ENCODE measurements at regions not wholly inside any gene's neighbourhood (a gene's known extent, or its start where the extent isn't known, plus 50 kb on each side); places are given as distances from the start of the nearest gene placed in this dataset.

- no peak overlapping the region for H3K4me3 ChIP-seq (ENCODE audit: low read length in 2 of 2)
- CTCF ChIA-PET (ENCODE audit: partially characterized antibody) = no interaction called here
- no peak for DNase-seq
- no peak overlapping the region for H3K4me3 Mint-ChIP-seq
- no peak overlapping the region for H3K27ac ChIP-seq (ENCODE audit: low read depth, low read length)
- no peaks in the 10 kb centered on the region for H3K9me3 ChIP-seq (ENCODE audit: control insufficient read depth in 1 of 2, low read length in 2 of 2)
- H3K36me3 Mint-ChIP-seq = no peaks in the 10 kb centered on the region
- peaks cover 0 to 12% (median 1%) of the 10 kb centered on the region in 8 donors for H3K9me3 Mint-ChIP-seq
- POLR2A ChIA-PET (ENCODE audit: partially characterized antibody) = no interaction called here
- intact Hi-C loops (cut with micrococcal nuclease) = no loop called here
- no peaks in the 10 kb centered on the region for H3K4me1 ChIP-seq (ENCODE audit: insufficient read depth, low read length)
- no peak overlapping the region for H3K27ac Mint-ChIP-seq
- H3K36me3 ChIP-seq (ENCODE audit: insufficient read depth, low read length) = no peaks in the 10 kb centered on the region
- H3K4me1 Mint-ChIP-seq = no peaks in the 10 kb centered on the region
- no peaks in the 10 kb centered on the region for H3K27me3 ChIP-seq (ENCODE audit: insufficient read depth, low read length)
- no peaks in the 10 kb centered on the region for H3K27me3 Mint-ChIP-seq
These were observed 259.4 kb downstream of the PPP1R3A start for GRCh38 chr7:113659416-113659815.

DNA sequence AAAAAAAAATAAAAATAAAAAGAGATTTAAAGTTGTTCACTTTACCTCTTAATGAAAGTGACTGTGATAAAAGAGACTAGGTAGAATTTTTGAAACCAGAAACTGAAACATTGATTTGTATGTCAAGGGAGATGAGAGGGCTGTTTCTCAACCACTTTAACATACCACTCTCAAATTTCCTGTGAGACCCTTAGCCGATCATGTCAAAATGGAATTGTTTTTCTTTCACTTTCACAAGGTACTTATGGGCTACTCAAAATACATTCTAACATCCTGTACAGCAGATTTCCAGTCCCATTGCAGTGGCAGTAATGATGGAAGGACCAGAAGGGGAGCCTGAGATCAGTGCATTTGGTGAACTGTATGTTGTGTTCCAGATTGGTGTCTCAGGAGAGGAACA, 261.2 kb downstream of the PPP1R3A start:
- no peaks in the 10 kb centered on the region for H3K36me3 ChIP-seq (ENCODE audit: insufficient read depth, low read length)
- H3K9me3 ChIP-seq (ENCODE audit: control insufficient read depth in 1 of 2, low read length in 2 of 2) = no peaks in the 10 kb centered on the region
- H3K27ac Mint-ChIP-seq = no peak overlapping the region
- H3K4me3 Mint-ChIP-seq = no peak overlapping the region
- ChIA-PET POLR2A (ENCODE audit: partially characterized antibody) (no interaction called here), CTCF (ENCODE audit: partially characterized antibody) (no interaction called here)
- H3K36me3 Mint-ChIP-seq = no peaks in the 10 kb centered on the region
- no peak overlapping the region for H3K27ac ChIP-seq (ENCODE audit: low read depth, low read length)
- no peak for DNase-seq
- H3K27me3 Mint-ChIP-seq = no peaks in the 10 kb centered on the region
- H3K27me3 ChIP-seq (ENCODE audit: insufficient read depth, low read length) = no peaks in the 10 kb centered on the region
- no peak overlapping the region for H3K4me3 ChIP-seq (ENCODE audit: low read length in 2 of 2)
- intact Hi-C loops (cut with micrococcal nuclease) = no loop called here
- H3K4me1 Mint-ChIP-seq = no peaks in the 10 kb centered on the region
- H3K9me3 Mint-ChIP-seq = peaks cover 0 to 15% (median 1%) of the 10 kb centered on the region in 8 donors
- no peaks in the 10 kb centered on the region for H3K4me1 ChIP-seq (ENCODE audit: insufficient read depth, low read length)

GRCh38 chr7:113652501-113652900, 266.3 kb downstream of the PPP1R3A start:
- peak overlapping the region in 1 of 8 donors; percentile 3 for H3K4me3 Mint-ChIP-seq
- no peak overlapping the region for H3K27ac Mint-ChIP-seq
- no peaks in the 10 kb centered on the region for H3K36me3 Mint-ChIP-seq
- H3K9me3 Mint-ChIP-seq = peaks cover 0 to 7% (median 0%) of the 10 kb centered on the region in 8 donors
- H3K27ac ChIP-seq (ENCODE audit: low read depth, low read length) = no peak overlapping the region
- intact Hi-C loops (cut with micrococcal nuclease) = no loop called here
- H3K4me3 ChIP-seq (ENCODE audit: low read length in 2 of 2) = no peak overlapping the region
- no peaks in the 10 kb centered on the region for H3K27me3 ChIP-seq (ENCODE audit: insufficient read depth, low read length)
- DNase-seq = no peak
- ChIA-PET POLR2A (ENCODE audit: partially characterized antibody) (no interaction called here), CTCF (ENCODE audit: partially characterized antibody) (no interaction called here)
- H3K4me1 ChIP-seq (ENCODE audit: insufficient read depth, low read length) = no peaks in the 10 kb centered on the region
- no peaks in the 10 kb centered on the region for H3K4me1 Mint-ChIP-seq
- H3K27me3 Mint-ChIP-seq = no peaks in the 10 kb centered on the region
- H3K9me3 ChIP-seq (ENCODE audit: control insufficient read depth in 1 of 2, low read length in 2 of 2) = no peaks in the 10 kb centered on the region
- H3K36me3 ChIP-seq (ENCODE audit: insufficient read depth, low read length) = no peaks in the 10 kb centered on the region

- Mint-ChIP-seq H3K9me3 (peaks cover 0 to 10% (median 2%) of the 10 kb centered on the region in 8 donors), H3K4me3 (no peak overlapping the region), H3K27ac (no peak overlapping the region), H3K36me3 (no peaks in the 10 kb centered on the region), H3K4me1 (no peaks in the 10 kb centered on the region), H3K27me3 (no peaks in the 10 kb centered on the region)
- Histone ChIP-seq H3K4me3 (ENCODE audit: low read length in 2 of 2) (no peak overlapping the region), H3K27me3 (ENCODE audit: insufficient read depth, low read length) (no peaks in the 10 kb centered on the region), H3K27ac (ENCODE audit: low read depth, low read length) (no peak overlapping the region), H3K4me1 (ENCODE audit: insufficient read depth, low read length) (no peaks in the 10 kb centered on the region), H3K36me3 (ENCODE audit: insufficient read depth, low read length) (no peaks in the 10 kb centered on the region), H3K9me3 (ENCODE audit: control insufficient read depth in 1 of 2, low read length in 2 of 2) (no peaks in the 10 kb centered on the region)
- no peak for DNase-seq
- ChIA-PET POLR2A (ENCODE audit: partially characterized antibody) (no interaction called here), CTCF (ENCODE audit: partially characterized antibody) (no interaction called here)
- intact Hi-C loops (cut with micrococcal nuclease) = no loop called here
These were observed 269.3 kb downstream of the PPP1R3A start for GRCh38 chr7:113649556-113649955.

- Histone ChIP-seq H3K9me3 (ENCODE audit: control insufficient read depth in 1 of 2, low read length in 2 of 2) (no peaks in the 10 kb centered on the region), H3K27ac (ENCODE audit: low read depth, low read length) (no peak overlapping the region), H3K27me3 (ENCODE audit: insufficient read depth, low read length) (no peaks in the 10 kb centered on the region), H3K4me3 (ENCODE audit: low read length in 2 of 2) (no peak overlapping the region), H3K4me1 (ENCODE audit: insufficient read depth, low read length) (no peaks in the 10 kb centered on the region), H3K36me3 (ENCODE audit: insufficient read depth, low read length) (no peaks in the 10 kb centered on the region)
- Mint-ChIP-seq H3K4me1 (no peaks in the 10 kb centered on the region), H3K27ac (no peak overlapping the region), H3K4me3 (no peak overlapping the region), H3K27me3 (no peaks in the 10 kb centered on the region), H3K9me3 (peaks cover 0 to 5% (median under 1%) of the 10 kb centered on the region in 8 donors), H3K36me3 (no peaks in the 10 kb centered on the region)
- no peak for DNase-seq
- POLR2A ChIA-PET (ENCODE audit: partially characterized antibody) = no interaction called here
- intact Hi-C loops (cut with micrococcal nuclease) = no loop called here
- CTCF ChIA-PET (ENCODE audit: partially characterized antibody) = no interaction called here
These were observed 279.6 kb downstream of the PPP1R3A start for GRCh38 chr7:113639221-113639620.

DNA sequence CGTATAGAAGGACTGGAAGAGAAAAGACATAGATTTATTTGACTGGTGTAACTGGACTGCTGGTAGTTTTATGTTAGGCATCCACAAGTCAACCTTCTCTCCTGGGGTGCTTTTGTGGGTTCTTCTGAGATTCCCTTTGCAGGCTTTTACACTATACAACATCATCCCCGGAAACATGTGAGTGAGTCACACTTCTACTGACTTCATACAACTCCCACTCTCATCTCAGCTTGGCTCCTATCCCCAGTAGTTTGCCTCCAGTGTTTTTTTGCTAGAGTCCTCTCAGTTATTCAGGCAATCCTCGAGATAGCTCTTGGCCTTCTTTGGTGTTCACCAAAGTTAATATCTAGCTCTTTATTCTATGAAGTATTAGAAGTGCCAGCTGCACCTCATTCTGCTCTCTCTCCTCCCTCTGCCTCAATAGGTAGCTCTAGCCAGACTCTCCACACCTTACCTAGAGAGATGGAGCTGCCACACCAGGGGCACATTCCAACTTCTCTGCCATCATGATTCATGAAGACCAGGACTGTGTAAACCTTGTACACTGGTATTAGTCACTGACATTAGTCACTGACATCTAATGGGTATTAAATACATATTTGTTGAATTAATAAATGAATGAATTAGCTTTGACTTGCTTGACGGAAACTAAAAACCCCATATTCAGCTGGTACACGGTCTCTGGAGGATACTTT, 281.9 kb downstream of the PPP1R3A start:
- ChIA-PET CTCF (ENCODE audit: partially characterized antibody) (no interaction called here), POLR2A (ENCODE audit: partially characterized antibody) (no interaction called here)
- Histone ChIP-seq H3K27me3 (ENCODE audit: insufficient read depth, low read length) (no peaks in the 10 kb centered on the region), H3K4me3 (ENCODE audit: low read length in 2 of 2) (no peak overlapping the region), H3K27ac (ENCODE audit: low read depth, low read length) (no peak overlapping the region), H3K4me1 (ENCODE audit: insufficient read depth, low read length) (no peaks in the 10 kb centered on the region), H3K36me3 (ENCODE audit: insufficient read depth, low read length) (no peaks in the 10 kb centered on the region), H3K9me3 (ENCODE audit: control insufficient read depth in 1 of 2, low read length in 2 of 2) (no peaks in the 10 kb centered on the region)
- intact Hi-C loops (cut with micrococcal nuclease) = no loop called here
- no peak for DNase-seq
- peaks cover 0 to 5% (median under 1%) of the 10 kb centered on the region in 8 donors for H3K9me3 Mint-ChIP-seq
- H3K27me3 Mint-ChIP-seq = no peaks in the 10 kb centered on the region
- no peak overlapping the region for H3K4me3 Mint-ChIP-seq
- no peak overlapping the region for H3K27ac Mint-ChIP-seq
- no peaks in the 10 kb centered on the region for H3K36me3 Mint-ChIP-seq
- no peaks in the 10 kb centered on the region for H3K4me1 Mint-ChIP-seq

GRCh38 chr7:113635492-113635891, 283.3 kb downstream of the PPP1R3A start:
- Mint-ChIP-seq H3K9me3 (peaks cover 0 to 2% (median 0%) of the 10 kb centered on the region in 8 donors), H3K4me3 (no peak overlapping the region), H3K36me3 (no peaks in the 10 kb centered on the region), H3K27me3 (no peaks in the 10 kb centered on the region), H3K4me1 (no peaks in the 10 kb centered on the region), H3K27ac (no peak overlapping the region)
- intact Hi-C loops (cut with micrococcal nuclease) = no loop called here
- no peak overlapping the region for H3K4me3 ChIP-seq (ENCODE audit: low read length in 2 of 2)
- no peaks in the 10 kb centered on the region for H3K9me3 ChIP-seq (ENCODE audit: control insufficient read depth in 1 of 2, low read length in 2 of 2)
- H3K27me3 ChIP-seq (ENCODE audit: insufficient read depth, low read length) = no peaks in the 10 kb centered on the region
- no peak for DNase-seq
- H3K36me3 ChIP-seq (ENCODE audit: insufficient read depth, low read length) = no peaks in the 10 kb centered on the region
- ChIA-PET POLR2A (ENCODE audit: partially characterized antibody) (no interaction called here), CTCF (ENCODE audit: partially characterized antibody) (no interaction called here)
- H3K4me1 ChIP-seq (ENCODE audit: insufficient read depth, low read length) = no peaks in the 10 kb centered on the region
- no peak overlapping the region for H3K27ac ChIP-seq (ENCODE audit: low read depth, low read length)

GRCh38 chr7:113633073-113633472, 285.7 kb downstream of the PPP1R3A start:
- no peak overlapping the region for H3K27ac ChIP-seq (ENCODE audit: low read depth, low read length)
- POLR2A ChIA-PET (ENCODE audit: partially characterized antibody) = no interaction called here
- no peaks in the 10 kb centered on the region for H3K4me1 Mint-ChIP-seq
- intact Hi-C loops (cut with micrococcal nuclease) = no loop called here
- DNase-seq = no peak
- H3K36me3 ChIP-seq (ENCODE audit: insufficient read depth, low read length) = no peaks in the 10 kb centered on the region
- H3K4me3 ChIP-seq (ENCODE audit: low read length in 2 of 2) = no peak overlapping the region
- H3K27me3 Mint-ChIP-seq = no peaks in the 10 kb centered on the region
- no peaks in the 10 kb centered on the region for H3K36me3 Mint-ChIP-seq
- no peak overlapping the region for H3K4me3 Mint-ChIP-seq
- CTCF ChIA-PET (ENCODE audit: partially characterized antibody) = no interaction called here
- no peaks in the 10 kb centered on the region for H3K27me3 ChIP-seq (ENCODE audit: insufficient read depth, low read length)
- no peaks in the 10 kb centered on the region for H3K9me3 ChIP-seq (ENCODE audit: control insufficient read depth in 1 of 2, low read length in 2 of 2)
- H3K4me1 ChIP-seq (ENCODE audit: insufficient read depth, low read length) = no peaks in the 10 kb centered on the region
- no peak overlapping the region for H3K27ac Mint-ChIP-seq
- peaks cover 0 to 4% (median 0%) of the 10 kb centered on the region in 8 donors for H3K9me3 Mint-ChIP-seq

Measured in CD4-positive, alpha-beta memory T cell (primary cell).